Sigmoid colon (tissue), 6 donors: ENCODE measurements at regions not wholly inside any gene's neighbourhood (a gene's known extent, or its start where the extent isn't known, plus 50 kb on each side); places are given as distances from the start of the nearest gene placed in this dataset.

Experiments used
- DNase-seq: peaks from one replicate; pipeline ENCODE4 v3.0.0-alpha.2; 2019
- H3K27ac ChIP-seq, 4 donors: fragments of 200-600 bp; sonication (generic); one replicate each; pipeline ENCODE4 v1.5.1; 2016 to 2019; ENCODE audit warnings: mild to moderate bottlenecking in 1 of 4
- H3K27me3 ChIP-seq, 3 donors: fragments of 200-600 bp; sonication (generic); one replicate each; pipeline ENCODE4 v1.5.1; 2019; ENCODE audit warnings: mild to moderate bottlenecking in 1 of 3
- H3K36me3 ChIP-seq, 4 donors: fragments of 200-600 bp; sonication (generic); one replicate each; pipeline ENCODE4 v1.5.1; 2016 to 2019
- H3K4me1 ChIP-seq, 4 donors: fragments of 200-600 bp; sonication (generic); one replicate each; pipeline ENCODE4 v1.5.1; 2017 to 2019
- H3K4me3 ChIP-seq, 4 donors: fragments of 200-600 bp; sonication (generic); one replicate each; pipeline ENCODE4 v1.5.1; 2017 to 2019; ENCODE audit warnings: mild to moderate bottlenecking in 2 of 4, moderate library complexity in 1 of 4
- H3K9me3 ChIP-seq, 4 donors: fragments of 200-600 bp in 3 of 4; sonication (generic) in 3 of 4; one replicate each; pipeline versions ENCODE4 v1.5.1 to v1.6.1; 2013 to 2019
- EP300 ChIP-seq, 4 donors: sonication (generic); formaldehyde crosslinking; IDR thresholded peaks; one replicate each; pipeline ENCODE4 v1.6.1; 2017; ENCODE audit warnings: antibody characterized with exemption in 4 of 4
- POLR2A ChIP-seq, 2 donors: fragments of 450-650 bp; IDR thresholded peaks; one replicate each; pipeline ENCODE4 v1.6.1; 2016; ENCODE audit warnings: antibody characterized with exemption in 2 of 2, mild to moderate bottlenecking in 2 of 2, moderate library complexity in 2 of 2
- POLR2AphosphoS5 ChIP-seq, 4 donors: sonication (generic); formaldehyde crosslinking; IDR thresholded peaks; one replicate each; pipeline ENCODE4 v1.6.1; 2017; ENCODE audit warnings: antibody characterized with exemption in 4 of 4
- WGBS, 2 donors: extraction: QIAGEN DNeasy Blood & Tissue Kit; methylation state at CpG; one replicate each; pipeline ENCODE4 v1.1.7; 2013; 5-methylcytosine and 5-hydroxymethylcytosine counted together
- intact Hi-C: fragments of 100-400 bp; cut with DNase I; formaldehyde crosslinking; loops from one replicate; pipeline ENCODE4 v1.15.1; 2023
- TF ChIP-seq, protein P1 (sequence below), 4 experiments: fragments of 450-650 bp in 3 of 4; fragments of 200-600 bp in 1 of 4; IDR thresholded peaks; one replicate each; pipeline ENCODE4 v1.5.1; 2016 to 2019; ENCODE audit warnings: antibody characterized with exemption in 4 of 4, mild to moderate bottlenecking in 3 of 4, moderate library complexity in 2 of 4
- donor health status: healthy with polysubstance abuse.
- donor health status: healthy.

DNA sequence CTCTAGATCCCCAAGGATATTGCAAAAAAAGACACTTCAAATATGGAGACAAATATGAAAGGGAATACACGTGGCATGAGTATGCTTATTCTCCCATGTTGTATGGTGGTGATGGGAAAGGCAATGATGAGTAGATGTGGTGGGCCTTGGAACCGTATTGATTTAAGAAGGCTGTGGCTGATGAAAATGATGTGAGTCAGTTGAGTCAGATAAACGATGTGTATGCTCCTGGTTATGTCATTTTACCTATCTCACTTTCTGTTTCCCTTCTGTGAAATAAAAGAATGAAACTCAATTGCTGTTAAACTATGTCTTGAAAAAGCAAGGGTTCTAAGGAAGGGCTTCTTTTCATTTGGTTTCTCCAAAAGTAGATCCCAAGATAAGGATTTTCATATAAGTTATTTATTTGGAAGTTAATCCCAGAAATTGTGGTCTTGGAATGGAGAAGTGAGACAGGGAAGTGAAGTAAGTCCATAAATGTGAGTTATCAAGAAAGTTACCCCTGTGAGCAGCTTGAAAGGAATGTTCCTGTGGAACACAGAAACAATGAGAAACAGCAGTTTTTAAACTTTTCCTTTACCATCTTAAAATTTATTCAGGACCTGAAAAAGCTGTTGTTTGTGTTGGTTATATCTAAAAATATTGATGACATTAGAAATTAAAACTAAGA is 292.0 kb downstream of the DUSP10 start:
- Histone ChIP-seq H3K9me3 (no peaks in the 10 kb centered on the region), H3K36me3 (no peaks in the 10 kb centered on the region), H3K27me3 (no peaks in the 10 kb centered on the region), H3K4me3 (no peak overlapping the region), H3K27ac (no peak overlapping the region), H3K4me1 (peaks cover 0 to 24% (median 12%) of the 10 kb centered on the region in 4 donors)
- DNase-seq, result no peak
- intact Hi-C loops, result loop anchor here (5.0 to 10.0 kb wide), 2 partner anchors 255 to 292 kb away; partner anchors contain the start of gene DUSP10
- TF ChIP-seq EP300 (IDR thresholded peaks at IDR 0.05) (no peak), POLR2A (IDR thresholded peaks at IDR 0.05) (no peak), POLR2AphosphoS5 (IDR thresholded peaks at IDR 0.05) (no peak)
- TF ChIP-seq, protein P1, sequence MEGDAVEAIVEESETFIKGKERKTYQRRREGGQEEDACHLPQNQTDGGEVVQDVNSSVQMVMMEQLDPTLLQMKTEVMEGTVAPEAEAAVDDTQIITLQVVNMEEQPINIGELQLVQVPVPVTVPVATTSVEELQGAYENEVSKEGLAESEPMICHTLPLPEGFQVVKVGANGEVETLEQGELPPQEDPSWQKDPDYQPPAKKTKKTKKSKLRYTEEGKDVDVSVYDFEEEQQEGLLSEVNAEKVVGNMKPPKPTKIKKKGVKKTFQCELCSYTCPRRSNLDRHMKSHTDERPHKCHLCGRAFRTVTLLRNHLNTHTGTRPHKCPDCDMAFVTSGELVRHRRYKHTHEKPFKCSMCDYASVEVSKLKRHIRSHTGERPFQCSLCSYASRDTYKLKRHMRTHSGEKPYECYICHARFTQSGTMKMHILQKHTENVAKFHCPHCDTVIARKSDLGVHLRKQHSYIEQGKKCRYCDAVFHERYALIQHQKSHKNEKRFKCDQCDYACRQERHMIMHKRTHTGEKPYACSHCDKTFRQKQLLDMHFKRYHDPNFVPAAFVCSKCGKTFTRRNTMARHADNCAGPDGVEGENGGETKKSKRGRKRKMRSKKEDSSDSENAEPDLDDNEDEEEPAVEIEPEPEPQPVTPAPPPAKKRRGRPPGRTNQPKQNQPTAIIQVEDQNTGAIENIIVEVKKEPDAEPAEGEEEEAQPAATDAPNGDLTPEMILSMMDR (IDR thresholded peaks at IDR 0.05), result no peak
- 66 to 70% methylated on average over 3 of the region's 3 CpGs for WGBS, 2 donors

- no peak for DNase-seq
- Histone ChIP-seq H3K27ac (no peak overlapping the region), H3K4me1 (peaks cover 0 to 24% (median 12%) of the 10 kb centered on the region in 4 donors), H3K36me3 (no peaks in the 10 kb centered on the region), H3K27me3 (no peaks in the 10 kb centered on the region), H3K9me3 (no peaks in the 10 kb centered on the region), H3K4me3 (no peak overlapping the region)
- 41 to 78% methylated on average over 1 of the region's 1 CpG for WGBS, 2 donors
- no peak for TF ChIP-seq POLR2A (IDR thresholded peaks at IDR 0.05)
- no peak for TF ChIP-seq POLR2AphosphoS5 (IDR thresholded peaks at IDR 0.05)
- no peak for TF ChIP-seq EP300 (IDR thresholded peaks at IDR 0.05)
- TF ChIP-seq, protein P1 (IDR thresholded peaks at IDR 0.05), result no peak
- intact Hi-C loops, result no loop called here
Observed at GRCh38 chr1:221451741-221452140, 290.1 kb downstream of the DUSP10 start.

DNA sequence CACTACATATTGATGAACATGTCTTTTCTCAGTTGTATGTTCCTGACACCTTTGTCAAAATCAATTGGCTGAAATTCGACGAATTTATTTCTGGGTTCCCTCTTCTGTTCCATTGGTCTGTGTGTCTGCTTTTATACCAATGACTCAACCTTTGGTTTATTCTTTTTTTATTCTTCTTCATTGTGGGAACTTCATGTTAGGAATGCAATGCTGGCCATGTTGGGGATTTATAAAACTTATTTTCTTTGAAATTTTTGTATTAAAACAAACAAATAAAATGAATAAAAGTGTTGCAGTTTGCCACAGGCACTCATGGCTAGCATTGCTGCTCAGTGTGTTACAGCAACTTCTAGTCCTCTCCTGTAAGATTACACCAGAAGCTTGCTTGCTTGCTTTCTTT is 287.8 kb downstream of the DUSP10 start:
- Histone ChIP-seq H3K27me3 (no peaks in the 10 kb centered on the region), H3K4me3 (no peak overlapping the region), H3K27ac (no peak overlapping the region), H3K4me1 (peaks cover 0 to 25% (median 17%) of the 10 kb centered on the region in 4 donors), H3K36me3 (no peaks in the 10 kb centered on the region), H3K9me3 (no peaks in the 10 kb centered on the region)
- DNase-seq, result no peak
- TF ChIP-seq POLR2A (IDR thresholded peaks at IDR 0.05), result no peak
- TF ChIP-seq, protein P1 (IDR thresholded peaks at IDR 0.05), result no peak
- TF ChIP-seq POLR2AphosphoS5 (IDR thresholded peaks at IDR 0.05), result no peak
- no peak for TF ChIP-seq EP300 (IDR thresholded peaks at IDR 0.05)
- 90% methylated on average over 2 of the region's 2 CpGs for WGBS, 2 donors
- intact Hi-C loops, result no loop called here

GRCh38 chr1:221456918-221457317 is 285.0 kb downstream of the DUSP10 start:
- Histone ChIP-seq H3K4me1 (peaks cover 0 to 33% (median 17%) of the 10 kb centered on the region in 4 donors), H3K4me3 (no peak overlapping the region), H3K9me3 (no peaks in the 10 kb centered on the region), H3K27ac (peak overlapping the region in 1 of 4 donors; percentile 72), H3K36me3 (no peaks in the 10 kb centered on the region), H3K27me3 (no peaks in the 10 kb centered on the region)
- DNase-seq, result no peak
- TF ChIP-seq POLR2A (IDR thresholded peaks at IDR 0.05), result no peak
- TF ChIP-seq, protein P1 (IDR thresholded peaks at IDR 0.05), result no peak
- no peak for TF ChIP-seq POLR2AphosphoS5 (IDR thresholded peaks at IDR 0.05)
- no peak for TF ChIP-seq EP300 (IDR thresholded peaks at IDR 0.05)
- 92 to 93% methylated on average over 4 of the region's 4 CpGs for WGBS, 2 donors
- intact Hi-C loops, result no loop called here
